GM18861 (cell line): ENCODE measurements at regions not wholly inside any gene's neighbourhood (a gene's known extent, or its start where the extent isn't known, plus 50 kb on each side); places are given as distances from the start of the nearest gene placed in this dataset.
"Not testable (repeated sequence)": the region's sequence is repeated elsewhere in the genome, so short reads cannot be mapped to it uniquely, and the experiment has no call there.

ENCODE experiments used
- ATAC-seq: cut with Tn5 transposase; IDR thresholded peaks from one replicate; pipeline ENCODE4 v1.9.1; 2021; ENCODE audit not compliant: unreplicated experiment

DNA sequence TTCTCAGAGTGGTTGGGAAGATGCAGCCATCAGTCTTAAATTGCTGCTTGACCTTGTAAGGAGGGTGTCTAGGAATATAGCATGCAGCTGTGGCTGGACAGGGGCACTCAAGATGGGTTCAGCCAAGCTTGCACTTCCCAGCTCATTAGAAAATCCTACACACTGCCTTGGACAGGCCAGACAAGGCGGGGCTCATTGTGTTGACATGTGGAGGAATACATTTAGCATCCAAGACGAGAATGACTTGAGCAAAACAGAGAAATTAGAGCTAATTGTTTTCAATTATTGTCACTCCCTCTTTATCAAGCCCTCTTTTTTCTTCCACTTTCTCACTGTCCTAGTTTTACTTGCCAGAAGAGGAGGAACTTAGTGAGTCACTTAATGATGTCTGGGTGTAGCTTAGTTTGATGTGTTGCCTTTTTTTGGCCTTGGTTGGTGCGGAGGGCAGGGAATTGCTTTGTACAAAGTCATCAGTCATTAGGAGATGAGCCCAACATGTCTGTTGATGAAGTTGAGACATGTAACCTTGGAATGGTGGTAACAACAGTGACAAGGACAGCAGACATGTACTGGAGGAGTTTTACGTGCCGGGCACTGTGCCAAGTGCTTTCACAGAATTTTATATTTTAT lies 1219.3 kb upstream of the WWC1 start:
- ATAC-seq: no peak

DNA sequence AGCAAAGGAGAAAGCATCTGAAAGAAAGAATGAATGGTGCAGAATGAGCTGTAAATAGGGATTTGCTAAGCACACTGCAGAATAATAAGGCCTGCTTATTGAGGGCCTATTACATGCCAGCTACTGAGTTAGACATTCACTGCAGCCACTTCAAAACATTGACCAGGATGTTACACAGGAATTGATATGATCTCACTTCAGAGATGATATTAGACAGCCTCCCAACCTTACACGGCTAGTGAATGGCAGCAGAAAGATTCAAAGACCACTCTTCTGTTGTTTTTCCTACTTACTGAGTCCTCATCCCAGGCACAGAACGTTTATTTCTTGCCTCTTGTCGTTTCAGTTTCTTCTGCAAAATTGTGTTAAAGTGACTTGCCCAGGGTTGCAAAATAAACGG lies 1209.9 kb upstream of the WWC1 start:
- no peak for ATAC-seq

DNA sequence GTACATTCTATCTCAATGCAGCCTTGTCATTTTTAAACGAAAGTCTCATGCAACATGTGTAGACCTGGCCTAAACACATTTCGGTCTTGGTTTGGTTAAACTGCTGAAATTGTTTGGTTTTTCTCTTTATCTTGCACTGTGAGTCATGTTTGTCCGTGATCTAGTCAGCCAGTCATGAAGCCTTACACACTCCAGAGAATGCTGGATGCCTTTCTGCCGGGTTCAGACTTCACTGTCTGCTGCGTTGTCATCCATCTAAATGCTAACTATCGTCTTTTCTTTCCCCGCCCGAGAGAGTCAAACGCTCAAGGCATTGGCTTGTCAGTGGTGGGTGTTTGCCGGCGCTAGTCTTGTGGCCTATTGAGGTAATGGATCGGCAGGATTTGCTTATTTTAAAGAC lies 1194.6 kb upstream of the WWC1 start:
- ATAC-seq: no peak

DNA sequence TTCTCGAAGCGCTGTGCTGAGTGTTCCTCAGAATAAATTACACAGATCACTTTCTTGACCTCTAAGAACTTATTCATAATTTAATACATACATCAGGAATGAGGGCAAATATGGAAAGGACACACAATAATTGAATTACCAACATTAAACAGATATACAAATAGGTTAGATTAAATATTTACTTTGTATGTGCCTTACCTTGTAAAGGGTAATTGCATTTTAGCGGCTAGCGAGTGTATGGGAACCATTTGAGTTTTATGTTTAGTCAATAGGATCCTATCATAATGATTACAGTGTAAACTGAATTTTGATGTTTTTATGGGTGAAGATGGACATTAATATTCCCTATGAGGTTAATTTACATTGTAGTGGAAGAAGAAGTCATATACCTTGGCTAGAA lies 1187.1 kb upstream of the WWC1 start:
- ATAC-seq: no peak

DNA sequence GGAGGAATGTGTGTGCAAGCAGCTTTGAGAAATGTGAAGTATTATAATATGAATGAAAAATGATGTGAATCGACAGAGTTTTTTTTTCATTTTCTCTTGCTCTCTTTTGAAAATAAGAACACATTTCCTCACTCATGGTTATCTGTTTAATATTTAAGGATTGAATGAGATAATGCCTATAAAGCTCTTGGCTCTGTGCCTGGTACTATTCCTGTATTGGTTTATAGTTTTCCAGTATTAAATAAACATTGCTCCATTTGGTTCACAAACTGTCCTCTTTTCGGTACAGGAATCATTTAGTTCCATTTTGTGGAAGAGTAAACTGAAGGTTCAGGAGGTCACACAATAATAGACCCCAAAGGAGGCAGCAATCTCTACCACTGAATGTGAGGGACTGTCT lies 1185.5 kb upstream of the WWC1 start:
- no peak for ATAC-seq

DNA sequence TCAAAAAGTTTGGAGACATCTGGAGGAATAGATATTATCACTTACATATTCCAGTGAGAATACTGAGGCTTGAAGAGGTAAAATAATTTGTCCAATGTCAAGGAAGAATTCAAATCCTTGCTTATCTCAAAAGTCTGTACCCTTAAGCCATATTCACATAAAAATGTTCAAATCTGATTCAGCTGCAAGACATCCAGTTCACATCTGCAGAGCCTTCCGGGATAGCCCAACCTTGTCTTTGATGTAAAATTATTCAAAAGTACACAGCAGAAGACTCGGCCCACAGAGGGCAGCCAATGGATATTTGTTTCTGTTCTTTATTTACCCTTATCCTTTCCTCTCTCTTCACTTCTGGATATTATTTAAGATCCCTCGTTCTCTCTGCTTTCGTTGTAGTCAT lies 1183.8 kb upstream of the WWC1 start:
- no peak for ATAC-seq

DNA sequence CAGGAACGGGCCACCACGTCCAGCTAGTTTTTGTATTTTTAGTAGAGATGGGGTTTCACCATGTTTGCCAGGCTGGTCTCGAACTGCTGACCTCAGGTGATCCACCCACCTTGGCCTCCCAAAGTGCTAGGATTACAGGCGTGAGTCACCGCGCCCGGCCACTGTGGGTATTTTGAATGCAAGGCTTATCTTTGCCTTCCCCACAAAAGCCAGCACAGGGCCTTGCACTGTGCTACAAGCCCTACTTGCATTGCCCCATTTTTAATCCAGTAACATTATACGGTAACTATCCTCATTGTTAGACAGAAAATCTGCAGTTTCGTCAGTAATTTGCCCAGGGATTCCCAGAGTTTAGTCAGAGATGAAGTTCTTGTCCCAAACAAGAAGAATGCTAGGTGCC lies 1183.2 kb upstream of the WWC1 start:
- not testable (repeated sequence) for ATAC-seq

DNA sequence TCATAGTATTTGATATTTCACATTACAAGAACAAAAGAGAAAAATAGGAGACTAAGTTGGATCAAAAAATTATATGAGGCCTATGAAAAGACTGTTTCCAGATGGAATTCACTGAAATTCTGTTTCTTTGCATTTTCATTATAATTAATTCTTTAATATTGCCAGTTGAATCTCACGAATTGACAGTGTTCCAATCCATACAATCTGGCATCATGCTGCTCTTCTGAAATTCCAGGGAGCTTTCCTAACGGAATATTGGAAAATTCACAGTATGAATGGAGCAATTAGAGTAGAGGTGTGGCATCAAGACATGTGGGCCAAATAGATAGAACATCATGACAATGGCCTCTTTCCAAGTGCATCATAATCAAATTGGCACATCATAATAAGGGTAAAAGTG lies 1178.9 kb upstream of the WWC1 start:
- ATAC-seq: no peak

DNA sequence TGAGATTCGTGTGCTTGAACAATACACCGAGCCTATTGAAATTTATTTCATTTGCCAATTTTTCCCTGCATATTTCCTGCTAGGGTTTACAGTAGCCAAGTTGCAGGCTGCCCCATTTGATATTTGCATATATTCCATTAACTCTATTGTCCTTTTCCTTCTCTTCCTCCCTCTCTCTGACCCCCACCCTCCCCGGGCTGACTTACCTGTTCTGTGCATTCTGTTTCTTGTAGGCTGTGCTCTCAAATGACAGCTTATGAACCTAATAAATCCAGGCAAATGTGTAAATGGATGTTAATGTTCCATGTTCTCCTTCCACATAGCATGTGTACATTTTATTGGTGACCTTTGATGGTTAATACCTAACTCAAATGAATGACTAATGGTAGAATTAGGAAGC lies 1169.2 kb upstream of the WWC1 start:
- ATAC-seq: no peak

DNA sequence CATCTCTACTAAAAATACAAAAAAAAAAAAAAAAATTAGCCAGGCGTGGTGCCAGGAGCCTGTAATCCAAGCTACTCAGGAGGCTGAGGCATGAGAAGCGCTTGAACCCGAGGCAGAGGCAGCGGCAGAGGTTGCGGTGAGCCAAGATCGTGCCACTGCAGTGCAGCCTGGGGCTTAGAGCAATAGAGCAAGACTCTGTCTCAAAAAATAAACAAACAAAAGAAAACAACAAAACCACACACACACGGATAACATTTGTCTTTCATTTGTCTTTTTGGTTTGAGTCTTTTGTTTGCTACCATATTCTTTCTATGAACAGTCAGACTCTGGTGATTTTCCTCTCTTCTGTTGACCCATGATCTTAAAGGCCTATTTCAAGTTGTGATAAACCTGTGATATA lies 1168.3 kb upstream of the WWC1 start:
- ATAC-seq: no peak

DNA sequence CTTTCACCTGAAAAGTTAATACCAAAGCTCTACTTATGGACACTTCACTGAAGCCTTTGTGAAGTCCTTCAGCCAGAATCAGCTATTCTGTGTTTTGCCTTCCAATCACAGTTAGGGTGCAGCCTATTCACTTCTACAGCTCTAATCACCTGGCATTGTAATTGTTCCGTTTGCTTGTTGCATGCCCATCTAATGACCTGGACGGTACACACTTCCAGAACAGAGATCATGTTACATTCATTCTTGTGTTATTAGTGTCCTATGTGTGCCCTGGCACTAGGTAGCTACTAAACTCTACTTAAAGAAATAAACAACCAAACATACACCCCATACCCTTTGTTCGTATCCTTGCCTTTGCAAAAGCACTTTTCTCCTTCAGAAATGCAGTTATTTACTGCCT lies 1162.9 kb upstream of the WWC1 start:
- ATAC-seq: no peak

DNA sequence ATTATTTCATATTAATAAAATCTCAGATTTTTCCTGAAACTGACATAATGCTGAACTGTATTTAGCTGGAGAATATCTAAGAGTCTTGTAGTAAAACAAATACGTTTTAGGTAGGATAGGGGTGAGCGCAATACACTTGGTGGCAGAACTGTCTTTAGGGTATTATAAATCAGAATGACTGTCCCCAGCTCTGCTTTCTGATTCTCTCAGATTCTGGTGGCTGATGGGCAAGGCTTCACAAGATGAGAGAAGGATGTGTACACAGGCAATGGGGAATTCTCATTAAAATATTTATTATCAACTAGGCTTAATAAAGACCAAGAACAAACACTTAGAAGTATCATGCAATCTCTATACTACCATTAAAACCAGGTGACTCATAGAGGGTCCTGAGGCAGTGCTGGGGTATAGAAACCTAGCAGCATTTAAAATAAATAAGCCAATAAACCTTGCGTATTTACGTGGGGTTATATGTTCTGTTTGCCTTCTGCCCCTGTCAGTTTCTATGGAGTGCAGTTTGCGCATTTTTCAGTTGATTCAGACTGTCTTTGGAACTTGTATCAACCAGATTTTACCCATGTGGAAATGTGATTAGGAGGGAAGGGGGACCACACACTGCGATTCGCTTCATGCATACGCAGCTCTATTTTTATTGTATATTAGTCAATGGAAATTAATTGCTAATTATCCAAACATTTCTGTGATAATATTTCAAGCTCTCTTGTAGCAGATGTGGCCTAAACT lies 1150.7 kb upstream of the WWC1 start:
- no peak for ATAC-seq

DNA sequence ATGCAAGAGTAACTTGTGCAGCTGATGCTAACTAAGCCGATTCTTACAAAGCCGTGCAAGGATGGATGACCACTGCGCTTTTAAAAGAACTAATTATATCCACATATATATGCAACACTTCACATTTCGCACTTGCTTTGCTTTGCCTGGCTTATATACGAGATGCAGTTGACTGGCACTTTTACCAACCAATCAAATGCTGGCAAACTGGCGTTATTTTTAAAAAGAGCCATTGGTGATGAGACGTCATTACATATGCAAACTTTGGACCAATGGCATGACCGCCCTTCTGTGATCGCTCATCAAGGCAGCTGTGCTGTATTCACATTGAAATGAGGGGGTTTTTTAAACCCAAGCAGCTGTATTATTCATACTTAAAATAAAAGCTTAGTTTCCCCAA lies 1147.7 kb upstream of the WWC1 start:
- no peak for ATAC-seq

DNA sequence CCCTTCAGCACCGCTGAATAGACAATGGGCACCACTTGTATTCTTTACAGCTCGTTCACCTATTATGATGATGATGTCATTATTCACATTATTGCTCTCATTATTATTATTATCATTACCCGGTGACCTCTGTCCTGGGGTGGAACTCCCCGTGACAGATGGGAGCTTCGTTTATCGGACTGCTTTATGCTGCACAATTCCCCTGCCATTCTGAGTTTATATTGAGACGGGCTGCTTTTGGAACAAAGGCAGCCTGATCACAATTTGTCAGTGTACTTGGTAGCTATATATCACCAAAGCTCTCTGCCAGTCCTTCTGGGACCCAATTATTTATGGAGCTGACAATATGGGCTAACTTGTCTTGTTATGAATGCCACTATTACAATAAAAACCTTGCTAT lies 1145.6 kb upstream of the WWC1 start:
- ATAC-seq: no peak

DNA sequence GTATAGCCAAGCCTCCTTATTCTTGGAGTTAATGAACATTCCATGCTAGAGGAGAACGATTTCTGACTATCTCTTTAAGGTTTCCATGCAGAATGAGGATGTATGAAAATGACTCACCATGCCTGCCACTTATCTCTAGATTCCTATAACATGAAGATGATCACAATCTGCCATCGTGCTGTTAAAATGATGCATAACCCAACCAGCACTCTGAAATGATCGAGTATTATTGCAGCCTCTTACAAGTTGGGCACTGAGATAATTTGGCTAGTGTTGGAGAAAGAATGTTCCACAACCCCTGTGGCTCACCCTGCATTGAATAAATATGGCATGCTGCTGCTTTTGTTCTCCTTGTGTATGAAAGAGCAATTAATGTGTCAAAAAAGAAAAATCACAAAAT lies 1143.6 kb upstream of the WWC1 start:
- ATAC-seq: no peak

DNA sequence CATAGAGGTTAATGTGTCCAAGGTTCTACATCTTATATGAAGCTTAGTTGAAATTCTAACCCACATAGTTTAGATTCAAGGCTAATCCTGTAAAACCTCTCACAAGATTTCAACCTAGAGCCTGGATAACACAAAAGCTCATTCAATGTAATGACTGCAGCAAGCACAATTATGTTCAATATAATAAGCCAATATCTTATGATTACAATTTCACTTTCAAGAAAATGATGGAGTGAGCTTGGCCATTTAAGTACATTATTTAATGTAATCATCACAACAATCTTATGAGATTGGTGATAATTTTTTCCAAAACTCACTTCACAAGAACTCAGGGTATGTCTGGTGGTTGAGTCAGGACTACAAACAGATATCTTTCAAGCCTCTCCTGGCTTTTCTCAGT lies 1140.8 kb upstream of the WWC1 start:
- ATAC-seq: no peak

DNA sequence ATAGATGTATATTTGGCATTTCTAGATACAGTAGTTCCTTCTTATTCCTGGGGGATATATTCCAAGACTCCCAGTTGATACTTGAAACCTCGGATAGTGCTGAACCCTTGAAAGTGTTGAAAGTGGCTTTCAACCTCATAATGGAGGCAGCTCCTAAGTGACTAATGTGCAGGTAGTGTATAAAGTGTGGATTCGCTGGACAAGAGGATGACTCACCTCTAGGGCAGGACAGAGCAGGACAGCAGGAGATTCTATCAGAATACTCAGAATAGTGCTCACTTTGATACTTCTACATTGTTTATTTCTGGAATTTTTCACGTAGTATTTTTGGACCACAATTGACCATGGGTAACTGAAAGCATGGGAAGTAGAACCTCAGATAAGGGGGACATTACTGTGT lies 1138.9 kb upstream of the WWC1 start:
- no peak for ATAC-seq

DNA sequence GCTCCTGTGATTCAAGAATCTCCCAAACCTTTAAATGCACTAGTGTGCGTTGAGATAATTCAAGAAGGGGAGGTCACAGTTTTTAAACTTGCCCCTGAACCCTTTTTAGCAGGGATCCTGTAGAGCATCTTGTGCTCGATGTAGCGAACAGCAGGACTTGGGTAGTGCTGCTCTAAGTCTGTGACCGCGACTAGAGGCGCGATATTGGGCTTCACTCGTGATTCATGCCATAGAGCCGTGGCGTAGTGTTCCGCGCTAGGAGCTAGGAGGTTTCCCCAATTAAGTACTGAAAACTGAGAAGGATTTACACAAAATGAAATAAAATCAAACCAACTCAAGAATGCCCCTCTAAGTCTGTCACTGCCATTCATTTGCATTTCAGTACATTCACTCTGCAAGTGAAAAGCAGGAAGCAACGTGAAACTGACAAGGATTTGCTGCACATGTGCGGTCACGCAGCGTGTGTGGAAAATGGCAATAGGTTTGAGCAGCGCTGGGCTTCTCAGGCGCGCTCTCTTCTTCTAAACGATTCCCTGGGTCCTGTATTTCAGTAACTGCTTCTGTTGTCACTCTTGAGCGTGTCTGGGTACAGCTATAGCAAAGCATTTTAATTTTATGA lies 1135.9 kb upstream of the WWC1 start:
- ATAC-seq: no peak

DNA sequence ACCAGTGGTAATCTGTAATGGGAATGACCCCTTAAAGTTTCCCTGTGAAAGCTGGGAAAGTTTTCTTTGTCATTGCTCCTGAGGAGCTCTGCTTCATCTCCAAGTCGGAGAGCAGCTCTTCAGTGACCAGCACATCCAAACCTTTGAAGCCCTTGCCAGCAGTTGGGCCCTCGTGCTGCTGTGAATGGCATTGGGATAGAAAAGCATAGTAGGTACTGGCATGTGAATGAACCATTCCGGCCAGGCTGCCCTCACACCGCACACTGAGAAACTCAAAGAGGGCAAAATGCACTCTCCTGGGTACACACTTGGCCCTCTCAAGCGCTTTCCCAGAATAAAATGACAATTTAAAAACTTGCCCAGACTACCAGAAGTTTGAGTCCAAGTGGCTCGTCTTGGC lies 1135.0 kb upstream of the WWC1 start:
- ATAC-seq: no peak

DNA sequence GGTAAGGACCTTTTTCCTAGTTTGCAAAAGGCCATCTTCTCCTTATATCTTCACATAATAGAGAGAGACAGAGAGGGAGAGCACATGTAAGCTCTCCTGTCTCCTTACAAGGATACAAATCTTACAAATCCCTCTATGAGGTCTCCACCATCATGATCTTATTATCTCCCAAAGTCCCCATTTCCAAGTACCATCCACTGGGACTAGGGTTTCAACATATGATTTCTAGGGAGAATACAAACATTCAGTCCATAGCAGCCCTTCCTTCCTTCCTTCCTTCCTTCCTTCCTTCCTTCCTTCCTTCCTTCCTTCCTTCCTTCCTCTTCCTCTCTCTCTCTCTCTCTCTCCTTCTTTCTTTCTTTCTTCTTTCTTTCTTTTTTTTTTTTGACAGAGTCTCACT lies 1132.9 kb upstream of the WWC1 start:
- no peak for ATAC-seq

DNA sequence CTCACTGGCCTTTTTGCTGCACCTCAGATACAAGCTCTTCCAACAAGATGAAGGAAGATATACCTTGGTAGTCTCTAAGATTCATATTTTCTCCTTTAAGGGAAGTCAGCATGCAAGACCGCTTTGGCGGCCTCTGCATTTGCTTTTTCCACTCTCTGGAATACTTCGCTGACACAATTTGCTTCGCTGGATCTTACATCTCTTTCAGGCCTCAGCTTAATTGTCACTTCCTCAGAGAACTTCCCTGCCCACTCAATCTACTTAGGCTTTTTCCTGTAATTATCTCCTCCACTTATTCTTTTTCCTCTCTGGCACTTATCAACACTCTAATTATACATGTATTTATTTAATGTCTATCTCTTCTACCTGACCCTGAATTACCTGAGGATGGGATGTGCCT lies 1131.1 kb upstream of the WWC1 start:
- ATAC-seq: no peak

DNA sequence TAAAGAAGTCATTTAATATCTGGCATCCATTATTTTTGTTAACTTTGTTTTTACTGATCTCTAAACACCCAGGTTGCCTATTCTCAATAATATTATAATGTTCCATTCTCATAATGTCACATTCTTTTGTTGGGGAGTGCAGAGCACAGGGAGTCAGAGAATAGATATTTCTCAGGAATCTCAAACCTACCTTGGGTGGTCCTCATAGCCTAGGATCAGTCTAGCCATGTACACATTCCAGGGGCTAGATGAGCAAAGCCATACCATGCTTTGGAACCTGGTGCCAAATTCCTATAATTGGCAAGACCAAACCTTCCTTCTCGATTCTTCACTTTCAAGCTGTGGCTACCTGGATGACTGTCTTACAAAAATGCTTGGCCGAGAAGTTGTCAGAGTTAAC lies 1124.7 kb upstream of the WWC1 start:
- ATAC-seq: no peak
